Type B pancreatic cell (in vitro differentiated cells): ENCODE measurements at regions not wholly inside any gene's neighbourhood (a gene's known extent, or its start where the extent isn't known, plus 50 kb on each side); places are given as distances from the start of the nearest gene placed in this dataset.

Source experiments
- DNase-seq: peaks from one replicate; pipeline ENCODE4 v3.0.0; 2021; ENCODE audit warnings: mixed read lengths; ENCODE audit not compliant: unreplicated experiment; ENCODE audit errors: extremely low spot score
- H3K27ac Mint-ChIP-seq: 2 replicates; pipeline ENCODE4 v1.8.0; 2021; ENCODE audit warnings: mild to moderate bottlenecking, mixed read lengths
- H3K27me3 Mint-ChIP-seq: 2 replicates; pipeline ENCODE4 v1.8.0; 2021; ENCODE audit warnings: mixed read lengths
- H3K36me3 Mint-ChIP-seq: 2 replicates; pipeline ENCODE4 v1.8.0; 2021; ENCODE audit warnings: mixed read lengths
- H3K4me1 Mint-ChIP-seq: one replicate; pipeline ENCODE4 v1.8.0; 2021; ENCODE audit warnings: mixed read lengths; ENCODE audit not compliant: unreplicated experiment
- H3K4me3 Mint-ChIP-seq: 2 replicates; pipeline ENCODE4 v1.8.0; 2021; ENCODE audit warnings: mild to moderate bottlenecking, mixed read lengths
- H3K9me3 Mint-ChIP-seq: 2 replicates; pipeline ENCODE4 v1.8.0; 2021; ENCODE audit warnings: mixed read lengths
- TF ChIP-seq, protein P1 (sequence below): fragments of 200-600 bp; sonication (generic); conservative IDR thresholded peaks from 2 replicates; pipeline ENCODE4 v1.5.0; 2021; ENCODE audit warnings: antibody characterized with exemption, mild to moderate bottlenecking

- H3K9me3 Mint-ChIP-seq: peaks cover 4% of the 10 kb centered on the region
- no peaks in the 10 kb centered on the region for H3K27me3 Mint-ChIP-seq
- no peak overlapping the region for H3K4me3 Mint-ChIP-seq
- H3K36me3 Mint-ChIP-seq: no peaks in the 10 kb centered on the region
- no peak overlapping the region for H3K27ac Mint-ChIP-seq
- peaks cover 5% of the 10 kb centered on the region for H3K4me1 Mint-ChIP-seq
- TF ChIP-seq, protein P1, sequence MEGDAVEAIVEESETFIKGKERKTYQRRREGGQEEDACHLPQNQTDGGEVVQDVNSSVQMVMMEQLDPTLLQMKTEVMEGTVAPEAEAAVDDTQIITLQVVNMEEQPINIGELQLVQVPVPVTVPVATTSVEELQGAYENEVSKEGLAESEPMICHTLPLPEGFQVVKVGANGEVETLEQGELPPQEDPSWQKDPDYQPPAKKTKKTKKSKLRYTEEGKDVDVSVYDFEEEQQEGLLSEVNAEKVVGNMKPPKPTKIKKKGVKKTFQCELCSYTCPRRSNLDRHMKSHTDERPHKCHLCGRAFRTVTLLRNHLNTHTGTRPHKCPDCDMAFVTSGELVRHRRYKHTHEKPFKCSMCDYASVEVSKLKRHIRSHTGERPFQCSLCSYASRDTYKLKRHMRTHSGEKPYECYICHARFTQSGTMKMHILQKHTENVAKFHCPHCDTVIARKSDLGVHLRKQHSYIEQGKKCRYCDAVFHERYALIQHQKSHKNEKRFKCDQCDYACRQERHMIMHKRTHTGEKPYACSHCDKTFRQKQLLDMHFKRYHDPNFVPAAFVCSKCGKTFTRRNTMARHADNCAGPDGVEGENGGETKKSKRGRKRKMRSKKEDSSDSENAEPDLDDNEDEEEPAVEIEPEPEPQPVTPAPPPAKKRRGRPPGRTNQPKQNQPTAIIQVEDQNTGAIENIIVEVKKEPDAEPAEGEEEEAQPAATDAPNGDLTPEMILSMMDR: no peak
- no peak for DNase-seq
Observed at GRCh38 chr5:52728686-52729085, 59.0 kb upstream of the ITGA1 start.

- H3K4me3 Mint-ChIP-seq: no peak overlapping the region
- H3K27me3 Mint-ChIP-seq: no peaks in the 10 kb centered on the region
- DNase-seq: no peak
- H3K27ac Mint-ChIP-seq: no peak overlapping the region
- H3K9me3 Mint-ChIP-seq: peaks cover 4% of the 10 kb centered on the region
- TF ChIP-seq, protein P1: no peak
- no peaks in the 10 kb centered on the region for H3K4me1 Mint-ChIP-seq
- H3K36me3 Mint-ChIP-seq: no peaks in the 10 kb centered on the region
Observed at GRCh38 chr5:52731274-52732027, 56.3 kb upstream of the ITGA1 start.

- H3K27ac Mint-ChIP-seq: no peak overlapping the region
- no peak overlapping the region for H3K4me3 Mint-ChIP-seq
- no peaks in the 10 kb centered on the region for H3K36me3 Mint-ChIP-seq
- TF ChIP-seq, protein P1: no peak
- no peaks in the 10 kb centered on the region for H3K27me3 Mint-ChIP-seq
- peaks cover 4% of the 10 kb centered on the region for H3K9me3 Mint-ChIP-seq
- H3K4me1 Mint-ChIP-seq: no peaks in the 10 kb centered on the region
- DNase-seq: no peak
Observed at GRCh38 chr5:52734557-52734956, 53.2 kb upstream of the ITGA1 start.

DNA sequence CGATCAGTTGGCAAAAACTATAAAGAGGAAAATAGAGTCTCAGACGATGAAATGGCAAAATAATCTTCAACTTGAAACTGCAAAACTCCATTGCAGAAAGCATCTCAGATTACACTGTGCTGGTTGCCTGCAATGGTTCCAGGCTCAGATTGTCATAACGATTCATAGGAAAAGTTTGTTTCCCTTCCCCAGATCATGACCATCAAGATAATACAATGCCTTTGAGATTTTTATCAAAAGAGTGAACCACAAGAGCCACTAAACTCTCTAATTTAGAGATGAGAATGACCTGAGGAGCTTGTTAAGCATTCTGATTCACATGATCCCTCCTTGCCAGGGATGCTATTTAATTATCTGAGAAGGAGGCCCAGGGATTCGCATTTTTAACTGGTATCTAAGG lies 52.6 kb upstream of the ITGA1 start:
- no peaks in the 10 kb centered on the region for H3K36me3 Mint-ChIP-seq
- H3K9me3 Mint-ChIP-seq: peaks cover 4% of the 10 kb centered on the region
- H3K4me1 Mint-ChIP-seq: no peaks in the 10 kb centered on the region
- TF ChIP-seq, protein P1: no peak
- no peak overlapping the region for H3K27ac Mint-ChIP-seq
- no peak for DNase-seq
- H3K27me3 Mint-ChIP-seq: no peaks in the 10 kb centered on the region
- H3K4me3 Mint-ChIP-seq: no peak overlapping the region
